Left lung (tissue), 4 donors: ENCODE measurements at regions not wholly inside any gene's neighbourhood (a gene's known extent, or its start where the extent isn't known, plus 50 kb on each side); places are given as distances from the start of the nearest gene placed in this dataset.

Experiments used
- ATAC-seq: fragments of 200-7000 bp; cut with Tn5 transposase; one replicate; pipeline ENCODE4 v1.9.1; 2020; ENCODE audit warnings: moderate library complexity
- DNase-seq, 4 donors: peaks; one replicate each; pipeline ENCODE4 v3.0.0-alpha.2; 2013 to 2020
- H3K27ac ChIP-seq, 2 donors: fragments of 200-600 bp; sonication (generic) in 1 of 2; one replicate each; pipeline versions ENCODE4 v1.5.0 to v1.8.0; 2020 to 2021
- H3K27me3 ChIP-seq, 2 donors: fragments of 200-600 bp; sonication (generic) in 1 of 2; one replicate each; pipeline versions ENCODE4 v1.5.0 to v1.8.0; 2020 to 2021
- H3K36me3 ChIP-seq, 2 donors: fragments of 200-600 bp; sonication (generic) in 1 of 2; one replicate each; pipeline versions ENCODE4 v1.5.0 to v1.8.0; 2020 to 2021
- H3K4me1 ChIP-seq, 2 donors: fragments of 200-600 bp; one replicate each; pipeline ENCODE4 v1.8.0; 2021
- H3K4me3 ChIP-seq, 2 donors: fragments of 200-600 bp; sonication (generic) in 1 of 2; one replicate each; pipeline versions ENCODE4 v1.5.0 to v1.8.0; 2020 to 2021; ENCODE audit warnings: mild to moderate bottlenecking in 1 of 2
- H3K9me3 ChIP-seq, 2 donors: fragments of 200-600 bp; sonication (generic) in 1 of 2; one replicate each; pipeline versions ENCODE4 v1.5.0 to v1.8.0; 2020 to 2021
- CTCF ChIP-seq, 2 donors: fragments of 200-600 bp; sonication (generic) in 1 of 2; IDR thresholded peaks; one replicate each; pipeline versions ENCODE4 v1.5.0 to v1.8.0; 2021; ENCODE audit warnings: antibody characterized with exemption in 2 of 2
- intact Hi-C, 2 donors: fragments of 100-400 bp; cut with DNase I; formaldehyde crosslinking; loops; one replicate each; pipeline versions ENCODE4 v1.11.2 to v1.14.2; 2022
- donor health status: DM: no; HTN: yes; CAD: no.
- donor health status: DM: no; HTN: no; CAD: no.

- no peaks in the 10 kb centered on the region for H3K36me3 ChIP-seq
- no peaks in the 10 kb centered on the region for H3K9me3 ChIP-seq
- no peak for DNase-seq
- TF ChIP-seq CTCF (IDR thresholded peaks at IDR 0.05): no peak
- H3K4me3 ChIP-seq: no peak overlapping the region
- no peaks in the 10 kb centered on the region for H3K27me3 ChIP-seq
- H3K4me1 ChIP-seq: no peaks in the 10 kb centered on the region
- intact Hi-C loops: no loop called here
- ATAC-seq: no peak
- no peak overlapping the region for H3K27ac ChIP-seq
Measured at GRCh38 chr3:8283193-8283592, 218.4 kb upstream of the LMCD1 start.

DNA sequence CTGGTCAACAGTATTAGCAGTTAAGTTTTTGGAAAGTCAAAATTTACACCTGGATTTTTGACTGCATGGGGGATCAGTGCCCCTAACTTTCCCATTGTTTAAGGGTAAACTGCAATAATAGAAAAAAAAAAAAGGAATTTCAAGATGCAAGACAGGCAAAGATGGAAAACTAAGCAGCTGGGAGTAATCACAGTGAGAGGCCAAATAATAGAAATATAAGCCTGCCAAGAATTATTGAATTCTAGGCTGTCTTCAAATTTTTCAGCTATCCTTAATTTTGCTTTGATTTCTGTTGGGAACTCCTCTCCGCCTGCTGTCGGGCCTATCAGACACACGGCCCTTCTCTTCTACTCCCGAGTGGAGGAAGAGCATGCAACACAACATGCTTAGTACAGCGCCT lies 215.5 kb upstream of the LMCD1 start:
- DNase-seq (peak in 2 of 4 donors; percentile 18 to 29), ATAC-seq (no peak)
- Histone ChIP-seq H3K36me3 (no peaks in the 10 kb centered on the region), H3K27me3 (no peaks in the 10 kb centered on the region), H3K9me3 (no peaks in the 10 kb centered on the region), H3K4me1 (no peaks in the 10 kb centered on the region), H3K27ac (no peak overlapping the region), H3K4me3 (no peak overlapping the region)
- intact Hi-C loops: no loop called here
- no peak for TF ChIP-seq CTCF (IDR thresholded peaks at IDR 0.05)

DNA sequence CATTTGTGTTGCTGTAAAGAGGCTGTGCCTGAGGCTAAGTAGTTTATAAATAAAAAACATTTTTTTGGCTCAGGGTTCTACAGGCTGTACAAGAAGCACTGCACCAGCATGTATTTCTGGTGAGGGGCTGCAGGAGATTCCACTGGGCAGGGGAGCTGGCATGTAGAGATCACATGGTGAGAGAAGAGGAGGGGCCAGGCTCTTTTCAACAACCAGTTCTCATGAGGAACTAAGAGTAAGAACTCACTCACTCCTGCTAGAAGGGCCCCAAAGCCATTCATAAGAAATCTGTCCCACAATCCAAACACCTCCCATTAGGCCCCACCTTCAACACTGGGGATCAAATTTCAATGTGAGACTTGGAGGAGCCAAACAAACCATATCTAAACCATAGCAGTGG lies 214.9 kb upstream of the LMCD1 start:
- Histone ChIP-seq H3K4me3 (no peak overlapping the region), H3K4me1 (no peaks in the 10 kb centered on the region), H3K36me3 (no peaks in the 10 kb centered on the region), H3K9me3 (no peaks in the 10 kb centered on the region), H3K27ac (no peak overlapping the region), H3K27me3 (no peaks in the 10 kb centered on the region)
- ATAC-seq: no peak
- no peak for DNase-seq
- intact Hi-C loops: no loop called here
- no peak for TF ChIP-seq CTCF (IDR thresholded peaks at IDR 0.05)

- Histone ChIP-seq H3K27me3 (no peaks in the 10 kb centered on the region), H3K27ac (no peak overlapping the region), H3K4me1 (no peaks in the 10 kb centered on the region), H3K36me3 (no peaks in the 10 kb centered on the region), H3K4me3 (no peak overlapping the region), H3K9me3 (no peaks in the 10 kb centered on the region)
- ATAC-seq (no peak), DNase-seq (no peak)
- TF ChIP-seq CTCF (IDR thresholded peaks at IDR 0.05): no peak
- intact Hi-C loops: no loop called here
Measured at GRCh38 chr3:8290611-8291010, 211.0 kb upstream of the LMCD1 start.

DNA sequence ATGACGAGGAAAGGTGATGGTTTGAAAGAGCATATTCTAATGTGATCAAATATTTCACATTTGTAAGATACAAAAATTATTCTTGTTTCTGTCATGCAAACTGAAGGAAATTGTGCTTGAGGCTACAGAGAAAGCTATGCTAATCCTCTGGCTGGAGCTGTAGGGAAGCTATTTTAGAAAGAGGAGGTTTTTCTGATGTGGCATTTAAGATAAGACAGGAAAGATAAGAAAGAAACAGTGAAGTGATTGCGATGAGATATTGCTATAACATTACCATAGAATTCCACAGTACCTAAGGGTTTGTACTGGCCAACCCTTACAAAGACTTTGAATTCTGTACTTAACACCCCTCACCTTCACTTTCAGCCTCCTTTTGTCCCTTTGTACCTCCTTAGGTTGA lies 205.2 kb upstream of the LMCD1 start:
- no peak for ATAC-seq
- no peak for TF ChIP-seq CTCF (IDR thresholded peaks at IDR 0.05)
- no peak for DNase-seq
- Histone ChIP-seq H3K36me3 (no peaks in the 10 kb centered on the region), H3K9me3 (no peaks in the 10 kb centered on the region), H3K27me3 (no peaks in the 10 kb centered on the region), H3K27ac (no peak overlapping the region), H3K4me3 (no peak overlapping the region), H3K4me1 (no peaks in the 10 kb centered on the region)
- intact Hi-C loops: no loop called here
